OCI-LY3 (cell line): ENCODE measurements at regions not wholly inside any gene's neighbourhood (a gene's known extent, or its start where the extent isn't known, plus 50 kb on each side); places are given as distances from the start of the nearest gene placed in this dataset.

ENCODE experiments used
- H2AFZ ChIP-seq: fragments of 200-600, 300-600 bp; shearing (Covaris generic); 2 replicates; pipeline ENCODE4 v1.6.0; 2014; ENCODE audit warnings: antibody characterized with exemption, low read depth, low read length
- H3K27ac ChIP-seq: fragments of 200-600, 300-600 bp; sonication (generic); 2 replicates; pipeline ENCODE4 v1.5.1; 2014; ENCODE audit warnings: mild to moderate bottlenecking, low read length, moderate library complexity, mixed read lengths
- H3K27me3 ChIP-seq: fragments of 200-600, 300-600 bp; sonication (generic); 2 replicates; pipeline ENCODE4 v1.6.1; 2014; ENCODE audit warnings: low read depth, low read length, mixed read lengths
- H3K36me3 ChIP-seq: fragments of 200-600, 300-600 bp; sonication (generic); replicated peaks from 2 replicates; pipeline ENCODE3; 2014; ENCODE audit warnings: low read depth, low read length, mixed read lengths
- H3K4me1 ChIP-seq: fragments of 300-600, 200-600 bp; sonication (generic); 2 replicates; pipeline ENCODE4 v1.6.1; 2014; ENCODE audit warnings: low read length, mixed read lengths
- H3K4me2 ChIP-seq: fragments of 200-600, 300-600 bp; sonication (generic); 2 replicates; pipeline ENCODE4 v1.6.1; 2014; ENCODE audit warnings: low read length, mixed read lengths
- H3K4me3 ChIP-seq: fragments of 300-600, 200-600 bp; sonication (generic); 2 replicates; pipeline ENCODE4 v1.5.1; 2014; ENCODE audit warnings: antibody characterized with exemption, mild to moderate bottlenecking, low read length, moderate library complexity
- H3K79me2 ChIP-seq: fragments of 300-600, 200-600 bp; shearing (Covaris generic); 2 replicates; pipeline ENCODE4 v1.6.1; 2014; ENCODE audit warnings: mild to moderate bottlenecking, low read length, mixed read lengths
- H3K9ac ChIP-seq: fragments of 300-600, 200-600 bp; shearing (Covaris generic); 2 replicates; pipeline ENCODE4 v1.6.0; 2014; ENCODE audit warnings: mild to moderate bottlenecking, low read length, moderate library complexity
- H3K9me3 ChIP-seq: fragments of 200-600, 300-600 bp; shearing (Covaris generic); 2 replicates; pipeline ENCODE4 v1.6.1; 2014; ENCODE audit warnings: low read length, mixed read lengths; ENCODE audit not compliant: insufficient read depth
- H4K20me1 ChIP-seq: fragments of 200-600, 300-600 bp; sonication (generic); 2 replicates; pipeline ENCODE4 v1.6.1; 2016; ENCODE audit warnings: low read length, mixed read lengths; ENCODE audit not compliant: insufficient read depth
- EZH2phosphoT487 ChIP-seq: fragments of 200-600 bp; shearing (Covaris generic); IDR thresholded peaks from 2 replicates; pipeline ENCODE4 v1.6.1; 2018; ENCODE audit warnings: antibody characterized with exemption, mixed run types, low read depth
- TF ChIP-seq, protein P1 (sequence below): fragments of 200-600, 300-600 bp; sonication (generic); IDR thresholded peaks from 2 replicates; pipeline ENCODE4 v1.5.1; 2014; ENCODE audit warnings: antibody characterized with exemption, low read length, low read depth

DNA sequence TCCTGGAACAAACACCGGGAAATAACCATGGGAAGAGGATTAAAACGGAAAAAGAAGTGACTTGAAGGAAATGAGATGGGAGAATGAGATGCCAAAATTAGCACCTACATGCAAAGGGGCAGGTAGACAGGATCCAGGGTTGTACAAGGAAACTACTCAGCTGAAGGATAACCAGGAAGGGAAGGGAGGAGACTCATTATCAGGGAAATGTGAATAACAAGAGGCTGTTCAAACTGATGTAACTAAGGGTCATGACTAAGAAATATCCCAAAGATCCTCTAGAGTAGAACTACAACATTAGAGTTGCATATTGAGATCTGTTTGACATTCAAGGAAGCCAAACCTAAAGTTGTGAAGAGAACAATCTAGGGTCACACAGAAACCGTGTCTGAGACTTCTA lies 166.2 kb upstream of the SP8 start:
- Histone ChIP-seq H3K4me1 (no peaks in the 10 kb centered on the region), H3K9me3 (no peaks in the 10 kb centered on the region), H3K9ac (no peak overlapping the region), H2AFZ (no peak overlapping the region), H3K27me3 (no peaks in the 10 kb centered on the region), H3K36me3 (no peaks in the 10 kb centered on the region), H3K4me3 (no peak overlapping the region), H3K79me2 (no peaks in the 10 kb centered on the region), H4K20me1 (no peaks in the 10 kb centered on the region), H3K27ac (no peak overlapping the region), H3K4me2 (no peak overlapping the region)
- TF ChIP-seq, protein P1, sequence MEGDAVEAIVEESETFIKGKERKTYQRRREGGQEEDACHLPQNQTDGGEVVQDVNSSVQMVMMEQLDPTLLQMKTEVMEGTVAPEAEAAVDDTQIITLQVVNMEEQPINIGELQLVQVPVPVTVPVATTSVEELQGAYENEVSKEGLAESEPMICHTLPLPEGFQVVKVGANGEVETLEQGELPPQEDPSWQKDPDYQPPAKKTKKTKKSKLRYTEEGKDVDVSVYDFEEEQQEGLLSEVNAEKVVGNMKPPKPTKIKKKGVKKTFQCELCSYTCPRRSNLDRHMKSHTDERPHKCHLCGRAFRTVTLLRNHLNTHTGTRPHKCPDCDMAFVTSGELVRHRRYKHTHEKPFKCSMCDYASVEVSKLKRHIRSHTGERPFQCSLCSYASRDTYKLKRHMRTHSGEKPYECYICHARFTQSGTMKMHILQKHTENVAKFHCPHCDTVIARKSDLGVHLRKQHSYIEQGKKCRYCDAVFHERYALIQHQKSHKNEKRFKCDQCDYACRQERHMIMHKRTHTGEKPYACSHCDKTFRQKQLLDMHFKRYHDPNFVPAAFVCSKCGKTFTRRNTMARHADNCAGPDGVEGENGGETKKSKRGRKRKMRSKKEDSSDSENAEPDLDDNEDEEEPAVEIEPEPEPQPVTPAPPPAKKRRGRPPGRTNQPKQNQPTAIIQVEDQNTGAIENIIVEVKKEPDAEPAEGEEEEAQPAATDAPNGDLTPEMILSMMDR, result no peak
- no peak for TF ChIP-seq EZH2phosphoT487

DNA sequence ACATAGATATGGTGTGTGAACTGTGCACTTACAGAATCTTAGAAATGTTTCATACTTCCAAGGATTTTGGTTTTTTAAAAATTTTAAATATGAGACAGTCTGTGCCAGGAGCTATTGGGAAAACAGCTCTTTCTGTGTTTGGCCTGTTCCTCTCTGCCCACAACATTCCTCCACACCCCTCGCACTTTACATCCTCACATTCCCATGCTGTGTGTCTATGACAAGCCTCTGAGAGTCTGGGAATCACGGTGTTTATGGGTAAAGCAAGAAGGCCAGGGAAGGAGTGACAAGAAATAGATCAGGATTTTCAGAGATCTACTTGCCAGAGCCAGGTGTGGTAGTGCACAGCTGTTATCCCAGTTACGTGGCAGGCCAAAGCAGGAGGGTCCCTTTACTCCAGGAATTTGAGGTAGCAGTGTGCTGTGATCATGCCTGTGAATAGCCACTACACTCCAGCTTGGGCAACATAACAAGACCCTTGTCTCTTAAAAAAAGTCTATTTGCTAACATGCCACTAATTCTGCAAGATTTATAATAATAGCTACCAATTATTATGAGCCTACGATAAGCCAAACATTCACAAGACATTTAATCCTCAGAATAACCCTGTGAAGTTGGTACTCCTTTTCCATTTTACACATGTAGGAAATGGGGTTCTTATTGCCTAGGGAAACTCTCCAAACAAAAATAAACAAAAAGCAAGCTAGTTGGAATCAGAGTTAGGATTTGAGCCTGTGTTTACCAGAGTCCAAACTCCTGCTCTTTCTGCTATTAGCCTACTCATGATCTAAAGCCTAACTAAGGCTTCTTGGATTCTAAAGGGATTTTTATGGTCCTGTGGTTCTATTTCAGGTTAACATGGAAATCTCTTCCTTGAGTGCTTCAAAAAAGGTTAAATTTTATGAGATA lies 168.3 kb upstream of the SP8 start:
- Histone ChIP-seq H3K27me3 (no peaks in the 10 kb centered on the region), H3K4me2 (no peak overlapping the region), H3K27ac (no peak overlapping the region), H3K79me2 (no peaks in the 10 kb centered on the region), H3K9me3 (no peaks in the 10 kb centered on the region), H4K20me1 (no peaks in the 10 kb centered on the region), H3K36me3 (no peaks in the 10 kb centered on the region), H3K4me3 (no peak overlapping the region), H3K4me1 (no peaks in the 10 kb centered on the region), H2AFZ (no peak overlapping the region), H3K9ac (no peak overlapping the region)
- no peak for TF ChIP-seq EZH2phosphoT487
- TF ChIP-seq, protein P1, result no peak

DNA sequence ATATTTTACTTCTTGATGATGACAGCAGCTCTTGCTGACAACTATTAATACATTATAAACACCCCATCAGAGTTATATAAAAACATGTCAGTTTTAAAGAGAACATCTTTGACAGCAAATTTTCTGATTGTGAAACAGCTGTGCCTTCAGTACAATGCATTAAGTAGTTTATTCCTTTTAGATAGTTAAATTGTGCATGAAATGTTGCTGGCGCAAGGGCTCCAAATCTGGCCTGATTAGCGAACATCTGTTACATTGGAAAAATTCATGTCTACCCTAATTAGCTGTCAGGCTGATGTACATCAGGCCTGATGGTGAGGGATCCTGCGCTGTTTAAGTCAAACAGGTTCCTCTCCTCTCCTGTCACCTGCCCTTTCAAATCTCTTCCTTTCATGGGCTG lies 171.9 kb upstream of the SP8 start:
- Histone ChIP-seq H3K36me3 (no peaks in the 10 kb centered on the region), H3K9ac (no peak overlapping the region), H4K20me1 (no peaks in the 10 kb centered on the region), H2AFZ (no peak overlapping the region), H3K9me3 (no peaks in the 10 kb centered on the region), H3K4me1 (no peaks in the 10 kb centered on the region), H3K4me2 (no peak overlapping the region), H3K27ac (no peak overlapping the region), H3K4me3 (no peak overlapping the region), H3K27me3 (no peaks in the 10 kb centered on the region), H3K79me2 (no peaks in the 10 kb centered on the region)
- TF ChIP-seq EZH2phosphoT487, result no peak
- TF ChIP-seq, protein P1, result no peak

DNA sequence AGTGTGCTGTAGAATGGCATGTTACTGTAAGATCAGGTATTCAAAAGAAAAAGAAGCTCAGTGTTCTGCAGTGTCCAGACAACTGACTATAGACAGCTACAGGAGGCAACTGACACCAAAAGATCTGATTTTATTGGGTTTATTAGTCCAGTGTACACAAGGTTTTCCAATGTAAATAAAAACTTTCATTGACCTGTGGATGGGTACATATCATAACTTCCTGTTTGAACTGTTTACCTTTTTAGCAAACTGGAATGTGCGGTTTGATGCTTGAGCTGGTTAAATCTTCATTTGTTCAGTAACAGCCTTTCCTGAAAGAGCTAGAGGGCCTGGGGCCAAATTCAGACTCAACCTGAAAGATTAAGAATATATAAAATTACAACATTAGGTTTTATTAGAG lies 172.6 kb upstream of the SP8 start:
- Histone ChIP-seq H3K4me2 (no peak overlapping the region), H4K20me1 (no peaks in the 10 kb centered on the region), H3K9me3 (no peaks in the 10 kb centered on the region), H3K4me3 (no peak overlapping the region), H3K9ac (no peak overlapping the region), H2AFZ (no peak overlapping the region), H3K36me3 (no peaks in the 10 kb centered on the region), H3K27ac (no peak overlapping the region), H3K27me3 (no peaks in the 10 kb centered on the region), H3K4me1 (no peaks in the 10 kb centered on the region), H3K79me2 (no peaks in the 10 kb centered on the region)
- TF ChIP-seq, protein P1, result no peak
- TF ChIP-seq EZH2phosphoT487, result no peak
